GM21825 (cell line): ENCODE measurements at regions not wholly inside any gene's neighbourhood (a gene's known extent, or its start where the extent isn't known, plus 50 kb on each side); places are given as distances from the start of the nearest gene placed in this dataset.

Experiments
- ATAC-seq: cut with Tn5 transposase; IDR thresholded peaks from one replicate; pipeline ENCODE4 v1.9.1; 2021; ENCODE audit warnings: mild to moderate bottlenecking, moderate library complexity; ENCODE audit not compliant: unreplicated experiment

DNA sequence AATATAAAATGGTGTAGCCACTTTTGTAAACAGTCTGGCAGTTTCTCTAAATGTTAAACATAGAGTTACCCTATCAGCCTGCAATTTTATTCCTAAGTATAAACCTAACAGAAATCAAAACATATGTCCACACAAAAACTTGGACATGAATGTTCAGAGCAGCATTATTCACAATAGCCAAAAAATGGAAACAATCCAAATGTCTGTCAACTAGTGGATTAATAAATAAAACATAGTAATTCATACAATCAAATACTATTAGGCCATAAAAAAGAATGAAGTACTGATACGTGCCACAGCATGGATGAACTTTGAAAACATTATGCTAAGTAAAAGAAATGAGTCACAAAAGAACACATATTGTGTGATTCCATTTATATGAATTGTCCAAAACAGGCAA, 196.5 kb downstream of the NUAK1 start:
- no peak for ATAC-seq

- no peak for ATAC-seq
Observed at GRCh38 chr12:105943525-105943924, 195.2 kb downstream of the NUAK1 start.

DNA sequence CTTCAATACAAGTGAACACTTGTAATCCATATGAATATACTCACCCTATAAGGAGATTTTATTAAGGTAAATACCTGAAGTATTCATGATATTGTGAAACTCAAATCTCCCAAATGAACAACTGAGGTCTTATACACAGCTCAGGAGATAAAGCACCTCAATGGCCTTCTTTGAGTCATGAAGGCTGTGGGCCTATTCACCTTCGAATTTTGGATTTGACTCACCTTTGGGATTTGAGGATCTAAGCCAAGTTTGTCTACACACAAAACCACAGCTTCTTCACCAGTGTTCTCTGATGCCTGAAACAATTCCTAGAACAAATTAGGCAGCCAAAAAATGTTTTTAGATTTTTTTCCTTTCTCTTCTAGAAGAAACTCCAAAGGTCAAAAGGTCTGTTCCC, 194.1 kb downstream of the NUAK1 start:
- ATAC-seq: no peak

DNA sequence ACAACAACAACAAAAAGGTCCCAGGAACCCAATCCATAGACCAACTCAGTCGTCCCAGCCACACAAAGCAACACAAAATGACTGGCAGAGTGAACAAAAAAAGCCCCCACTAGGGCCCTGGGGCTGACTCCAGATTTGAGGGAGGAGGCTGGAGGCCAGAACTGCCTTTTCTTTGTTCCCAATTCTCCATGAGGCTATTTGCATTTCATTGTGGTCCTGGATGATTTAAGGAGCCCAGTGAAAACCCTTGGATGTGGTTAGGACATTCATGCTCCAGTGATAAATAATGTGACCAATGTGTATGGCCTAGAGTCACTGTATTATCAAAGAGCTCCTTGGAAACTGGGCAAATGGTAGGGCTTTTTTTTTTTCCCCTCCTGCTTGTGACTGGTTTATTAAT, 192.9 kb downstream of the NUAK1 start:
- no peak for ATAC-seq

GRCh38 chr12:105946493-105946901, 192.3 kb downstream of the NUAK1 start:
- no peak for ATAC-seq

- no peak for ATAC-seq
Observed at GRCh38 chr12:105947906-105948305, 190.8 kb downstream of the NUAK1 start.

DNA sequence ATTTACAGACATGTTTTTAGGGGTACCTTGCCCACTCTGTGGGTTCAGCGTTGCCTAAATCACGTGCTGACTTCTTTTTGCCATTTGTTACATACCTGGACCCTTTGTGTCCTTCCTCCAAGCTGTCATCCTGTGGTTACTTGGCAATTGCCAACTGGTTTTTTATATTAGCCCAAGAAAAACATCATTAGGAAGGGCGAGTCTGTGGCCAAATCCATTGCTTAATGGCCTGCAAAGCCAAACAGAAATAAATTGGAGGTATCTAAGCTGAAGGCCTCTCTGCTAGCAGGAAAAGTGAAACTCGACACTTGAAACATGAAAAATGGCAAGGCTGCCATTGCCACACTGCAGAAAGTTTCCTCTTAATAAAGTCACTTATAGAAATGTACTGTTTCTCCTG, 190.4 kb downstream of the NUAK1 start:
- ATAC-seq: no peak

GRCh38 chr12:105949391-105949790, 189.4 kb downstream of the NUAK1 start:
- ATAC-seq: no peak

- ATAC-seq: no peak
Observed at GRCh38 chr12:105951732-105952131, 187.0 kb downstream of the NUAK1 start.

DNA sequence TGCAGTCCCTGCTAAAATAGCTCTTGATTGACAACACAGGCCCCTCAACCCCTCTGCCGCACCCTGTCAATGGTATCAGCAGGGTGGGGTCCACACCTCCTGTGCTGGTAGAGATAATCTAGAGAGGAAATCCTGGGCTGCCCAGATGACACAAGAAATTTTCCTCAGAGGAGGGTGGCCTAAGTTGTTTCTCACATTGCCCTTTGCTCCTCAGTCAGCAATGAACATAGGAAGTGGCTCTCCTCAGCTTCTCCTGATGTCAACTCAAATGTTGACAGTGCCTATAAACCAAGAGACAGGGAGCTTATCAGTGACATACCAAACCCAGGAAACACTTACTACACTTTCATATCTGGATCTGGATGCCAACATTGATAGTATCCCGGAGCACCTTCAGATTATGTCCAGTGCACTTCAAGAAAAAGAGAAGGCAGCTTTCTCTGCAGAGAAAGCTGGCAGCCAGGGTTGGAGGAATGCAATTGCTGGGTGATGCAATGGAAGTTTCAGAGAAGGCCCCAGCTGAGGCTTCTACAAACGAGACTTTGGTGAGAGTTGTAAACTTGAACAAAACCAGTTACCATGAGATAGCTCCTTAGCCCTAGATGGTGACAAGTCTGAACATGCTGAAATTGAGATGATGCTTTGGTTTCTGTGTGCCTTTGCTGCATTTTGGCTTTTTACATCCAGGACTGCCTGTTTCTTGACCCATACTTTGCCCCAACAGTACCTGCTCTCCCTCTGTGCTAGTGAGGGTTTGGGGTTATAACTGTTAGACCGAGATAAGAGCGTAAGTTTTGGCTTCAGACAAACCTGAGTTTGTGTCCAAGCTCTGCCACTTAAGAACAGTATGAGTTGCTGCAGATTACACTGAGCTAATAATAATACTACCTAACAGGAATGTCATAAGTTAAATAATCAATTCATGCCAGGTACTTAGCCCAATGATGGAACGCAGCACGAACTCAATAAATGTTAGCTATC, 183.5 kb downstream of the NUAK1 start:
- ATAC-seq: no peak

DNA sequence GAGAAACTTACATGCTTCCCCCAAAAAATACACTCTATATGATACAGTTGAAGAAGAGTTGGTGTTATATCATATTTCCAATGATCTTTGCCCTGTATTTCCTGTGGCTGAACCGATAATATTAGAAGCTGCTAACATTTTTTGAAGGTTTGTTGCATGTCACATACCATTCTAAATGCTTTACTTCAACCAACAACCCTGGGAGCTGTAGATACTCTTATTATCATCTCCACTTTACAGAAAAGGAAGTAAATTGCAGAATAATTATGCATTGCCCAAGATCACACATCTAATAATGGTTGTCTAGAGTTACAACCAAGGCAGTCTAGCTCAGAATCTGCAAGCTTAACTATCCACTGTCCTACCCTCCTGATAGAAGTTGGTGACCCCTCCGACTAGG, 182.8 kb downstream of the NUAK1 start:
- no peak for ATAC-seq

GRCh38 chr12:105956662-105957457, 181.9 kb downstream of the NUAK1 start:
- ATAC-seq: no peak

GRCh38 chr12:105960319-105961083, 178.3 kb downstream of the NUAK1 start:
- no peak for ATAC-seq

DNA sequence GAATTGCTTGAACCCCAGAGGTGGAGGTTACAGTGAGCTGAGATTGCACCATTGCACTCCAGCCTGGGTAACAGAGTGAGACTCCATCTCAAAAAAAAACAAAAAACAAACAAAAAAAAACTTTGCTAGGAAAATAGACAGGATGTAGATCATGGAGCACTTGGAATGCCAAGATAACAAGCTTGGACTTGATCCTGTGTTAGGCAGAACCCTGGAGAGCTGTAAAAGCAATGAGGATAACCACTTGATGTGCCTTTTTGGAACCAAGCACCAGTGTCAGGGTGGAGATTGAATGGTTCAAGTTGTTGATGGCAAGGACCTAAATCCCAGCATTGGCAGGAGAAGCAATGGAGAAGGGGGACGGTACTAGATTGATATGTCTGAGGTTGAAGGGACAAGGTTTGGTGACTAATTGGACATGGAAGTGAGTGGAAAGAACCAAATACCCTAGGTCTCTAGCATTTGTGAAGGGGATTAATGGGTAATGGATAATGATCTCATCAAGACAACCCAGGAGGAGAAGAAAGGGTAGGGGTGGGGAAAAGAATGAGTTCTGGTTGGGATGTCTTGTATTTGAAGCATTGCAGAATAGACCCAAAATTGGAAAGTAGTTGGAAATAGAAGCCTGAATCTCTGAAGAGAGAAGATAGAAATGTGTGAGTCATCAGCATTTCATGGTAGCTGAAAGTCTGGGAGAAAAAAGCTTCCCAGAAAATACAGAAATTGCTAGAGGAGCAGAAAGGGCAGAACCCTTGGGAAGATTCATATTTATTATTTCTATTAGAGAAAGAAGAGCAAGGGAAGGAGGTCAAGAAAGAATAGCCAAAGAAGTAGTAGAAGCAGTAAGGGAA, 176.7 kb downstream of the NUAK1 start:
- no peak for ATAC-seq

GRCh38 chr12:105967038-105967776, 171.5 kb downstream of the NUAK1 start:
- no peak for ATAC-seq

- ATAC-seq: no peak
Observed at GRCh38 chr12:105968025-105968424, 170.7 kb downstream of the NUAK1 start.

DNA sequence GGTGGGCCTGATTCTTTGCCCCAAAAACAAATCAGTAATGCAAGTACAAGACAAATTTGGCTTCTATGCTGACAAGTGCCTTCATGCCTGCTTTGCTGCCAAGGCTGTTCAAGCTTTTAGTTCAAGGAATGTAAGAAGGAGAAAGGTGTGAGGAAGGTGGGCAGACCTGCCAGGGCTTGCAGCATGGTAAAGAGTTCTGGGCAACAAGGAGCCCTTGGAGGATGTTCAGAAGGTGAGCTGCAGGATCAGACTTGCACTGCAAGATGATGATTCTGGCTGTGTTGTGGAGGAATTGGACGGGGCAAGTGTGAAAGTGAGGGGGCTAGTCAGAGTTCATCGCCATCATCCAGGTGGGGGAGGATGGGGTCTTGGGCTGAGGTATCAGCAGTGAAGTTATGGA, 167.9 kb downstream of the NUAK1 start:
- no peak for ATAC-seq

GRCh38 chr12:105974738-105975137, 164.0 kb downstream of the NUAK1 start:
- no peak for ATAC-seq

DNA sequence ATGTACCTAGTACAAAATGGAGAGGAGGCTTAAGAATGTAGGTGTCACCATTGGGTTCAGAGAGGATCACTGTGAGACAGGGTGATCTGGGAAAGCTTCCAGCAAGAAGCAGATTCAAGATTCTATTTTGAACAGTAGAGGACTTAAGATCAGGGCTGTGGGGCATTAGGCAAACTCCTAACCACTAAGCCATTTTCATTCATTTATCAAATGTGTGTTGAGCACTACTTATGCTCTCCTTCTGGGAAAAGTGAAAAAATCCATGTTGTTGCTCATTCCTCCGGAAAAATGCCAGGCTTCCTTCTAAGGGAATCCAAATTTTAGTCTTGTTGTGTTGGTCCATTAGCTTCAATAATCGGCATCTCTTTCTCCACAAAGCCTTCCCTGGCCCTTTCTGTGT, 163.4 kb downstream of the NUAK1 start:
- no peak for ATAC-seq

- no peak for ATAC-seq
Observed at GRCh38 chr12:105977236-105977635, 161.5 kb downstream of the NUAK1 start.
